ENCODE measurements at regions not wholly inside any gene's neighbourhood (a gene's known extent, or its start where the extent isn't known, plus 50 kb on each side); places are given as distances from the start of the nearest gene placed in this dataset.

- Histone ChIP-seq H3K4me1 (ENCODE audit: low read depth) (no peaks in the 10 kb centered on the region), H3K27ac (no peak overlapping the region), H3K27me3 (no peaks in the 10 kb centered on the region), H3K9me3 (ENCODE audit: low read depth) (no peaks in the 10 kb centered on the region), H3K36me3 (no peaks in the 10 kb centered on the region), H3K4me3 (no peak overlapping the region)
- DNase-seq (ENCODE audit: low read depth in 1 of 2, low spot score in 1 of 2): no peak
- no peak for TF ChIP-seq CTCF (IDR thresholded peaks at IDR 0.05; ENCODE audit: low read depth, low read length)
These were observed 81.9 kb downstream of the NPTX2 start for GRCh38 chr7:98698976-98699375.

GRCh38 chr7:98700533-98700932, 83.4 kb downstream of the NPTX2 start:
- no peak for TF ChIP-seq CTCF (IDR thresholded peaks at IDR 0.05; ENCODE audit: low read depth, low read length)
- DNase-seq (ENCODE audit: low read depth in 1 of 2, low spot score in 1 of 2): no peak
- H3K36me3 ChIP-seq: no peaks in the 10 kb centered on the region
- H3K4me1 ChIP-seq (ENCODE audit: low read depth): no peaks in the 10 kb centered on the region
- no peak overlapping the region for H3K27ac ChIP-seq
- H3K9me3 ChIP-seq (ENCODE audit: low read depth): no peaks in the 10 kb centered on the region
- H3K4me3 ChIP-seq: no peak overlapping the region
- H3K27me3 ChIP-seq: no peaks in the 10 kb centered on the region

GRCh38 chr7:98701372-98701771, 84.3 kb downstream of the NPTX2 start:
- Histone ChIP-seq H3K4me3 (no peak overlapping the region), H3K4me1 (ENCODE audit: low read depth) (no peaks in the 10 kb centered on the region), H3K36me3 (no peaks in the 10 kb centered on the region), H3K27ac (no peak overlapping the region), H3K27me3 (no peaks in the 10 kb centered on the region), H3K9me3 (ENCODE audit: low read depth) (no peaks in the 10 kb centered on the region)
- no peak for DNase-seq (ENCODE audit: low read depth in 1 of 2, low spot score in 1 of 2)
- TF ChIP-seq CTCF (IDR thresholded peaks at IDR 0.05; ENCODE audit: low read depth, low read length): no peak

GRCh38 chr7:98702021-98702420, 84.9 kb downstream of the NPTX2 start:
- H3K9me3 ChIP-seq (ENCODE audit: low read depth): no peaks in the 10 kb centered on the region
- DNase-seq (ENCODE audit: low read depth in 1 of 2, low spot score in 1 of 2): no peak
- H3K4me3 ChIP-seq: no peak overlapping the region
- no peaks in the 10 kb centered on the region for H3K27me3 ChIP-seq
- no peaks in the 10 kb centered on the region for H3K36me3 ChIP-seq
- H3K27ac ChIP-seq: no peak overlapping the region
- TF ChIP-seq CTCF (IDR thresholded peaks at IDR 0.05; ENCODE audit: low read depth, low read length): no peak
- H3K4me1 ChIP-seq (ENCODE audit: low read depth): no peaks in the 10 kb centered on the region

DNA sequence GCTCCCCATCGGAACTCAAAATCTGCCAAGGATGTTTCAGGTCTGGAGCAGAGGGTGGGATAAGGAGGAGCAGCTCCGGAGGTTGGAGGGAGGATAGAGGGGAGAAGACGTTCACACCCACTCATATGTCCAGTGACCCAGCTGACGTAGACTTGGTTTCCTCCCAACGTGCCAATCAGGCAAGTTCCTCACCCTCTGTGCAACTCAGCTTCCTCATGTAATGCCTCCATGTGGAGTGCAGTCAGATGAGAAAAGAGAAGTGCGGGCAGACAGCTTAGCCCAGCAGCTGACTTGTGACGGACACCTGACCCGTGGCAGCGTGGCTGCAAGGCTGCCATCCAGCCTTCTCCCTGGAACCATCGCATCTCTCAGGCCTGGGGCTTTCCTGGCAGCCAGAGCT, 86.8 kb downstream of the NPTX2 start:
- H3K4me1 ChIP-seq (ENCODE audit: low read depth): no peaks in the 10 kb centered on the region
- no peaks in the 10 kb centered on the region for H3K9me3 ChIP-seq (ENCODE audit: low read depth)
- no peak overlapping the region for H3K4me3 ChIP-seq
- no peak for DNase-seq (ENCODE audit: low read depth in 1 of 2, low spot score in 1 of 2)
- no peak for TF ChIP-seq CTCF (IDR thresholded peaks at IDR 0.05; ENCODE audit: low read depth, low read length)
- H3K27me3 ChIP-seq: no peaks in the 10 kb centered on the region
- no peaks in the 10 kb centered on the region for H3K36me3 ChIP-seq
- no peak overlapping the region for H3K27ac ChIP-seq

DNA sequence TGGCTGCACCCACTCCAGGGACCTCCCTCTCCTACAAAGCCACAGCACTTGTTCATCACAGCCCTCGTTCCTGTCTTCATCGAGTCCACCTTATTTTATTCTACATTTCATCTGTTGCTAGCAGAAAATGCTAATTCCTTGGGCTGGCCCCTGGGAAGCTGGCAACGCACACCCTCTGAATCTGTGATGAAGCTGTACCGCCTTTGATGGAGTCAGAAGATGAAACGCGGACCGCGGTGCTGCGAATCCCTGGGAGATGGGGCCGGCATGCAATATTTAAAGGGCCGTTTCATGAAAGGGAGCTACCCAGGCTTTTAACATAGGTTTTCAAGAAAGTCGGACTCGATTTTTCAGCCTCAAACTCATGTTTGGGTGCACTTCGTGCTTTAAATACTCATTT, 88.5 kb downstream of the NPTX2 start:
- Histone ChIP-seq H3K27me3 (no peaks in the 10 kb centered on the region), H3K4me1 (ENCODE audit: low read depth) (no peaks in the 10 kb centered on the region), H3K9me3 (ENCODE audit: low read depth) (no peaks in the 10 kb centered on the region), H3K36me3 (no peaks in the 10 kb centered on the region), H3K27ac (no peak overlapping the region), H3K4me3 (no peak overlapping the region)
- DNase-seq (ENCODE audit: low read depth in 1 of 2, low spot score in 1 of 2): no peak
- no peak for TF ChIP-seq CTCF (IDR thresholded peaks at IDR 0.05; ENCODE audit: low read depth, low read length)
